ENCODE measurements at regions not wholly inside any gene's neighbourhood (a gene's known extent, or its start where the extent isn't known, plus 50 kb on each side); places are given as distances from the start of the nearest gene placed in this dataset.

DNA sequence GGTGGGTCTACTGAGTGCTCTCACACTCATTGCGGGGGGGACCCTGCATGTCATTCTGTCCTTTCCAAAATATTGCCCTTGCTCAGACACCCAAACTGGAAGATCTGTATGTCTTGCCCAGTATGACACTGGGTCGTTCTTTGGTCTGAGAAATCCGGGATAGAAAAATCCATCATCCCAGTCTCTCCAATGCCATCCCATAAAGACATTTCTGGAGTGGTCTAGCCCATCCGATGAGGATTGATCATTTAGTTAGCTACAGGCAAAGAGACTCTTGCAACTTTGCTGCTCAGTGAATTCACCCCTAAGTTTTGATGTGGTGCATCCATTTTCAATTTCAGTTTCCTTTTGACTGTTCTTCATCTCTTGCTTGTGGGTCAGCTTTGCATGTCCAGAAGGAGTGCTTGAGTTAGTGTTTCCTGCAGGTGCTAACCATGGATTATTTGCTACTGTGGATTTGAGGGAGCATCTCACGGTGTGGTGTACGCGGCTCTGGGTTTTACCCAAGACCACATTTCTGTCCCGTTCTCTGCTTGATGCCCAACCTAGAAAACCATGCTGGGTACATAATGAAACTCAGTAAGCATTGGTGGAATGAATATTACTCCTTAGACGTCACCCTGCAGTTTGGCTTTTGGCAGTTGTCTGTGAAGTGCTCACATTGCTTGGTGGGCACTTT is 247.0 kb upstream of the MKI67 start:
- peaks cover 4% of the 10 kb centered on the region for H3K27me3 Mint-ChIP-seq (ENCODE audit: low read depth)
- H3K4me3 Mint-ChIP-seq: no peak overlapping the region
- no peaks in the 10 kb centered on the region for H3K36me3 Mint-ChIP-seq (ENCODE audit: insufficient read depth)
- H3K9me3 Mint-ChIP-seq: no peaks in the 10 kb centered on the region
- ATAC-seq (peak in 1 of 2 donors; percentile 18), DNase-seq (no peak)
- peaks cover 1% of the 10 kb centered on the region for H3K4me1 Mint-ChIP-seq (ENCODE audit: low read depth)

DNA sequence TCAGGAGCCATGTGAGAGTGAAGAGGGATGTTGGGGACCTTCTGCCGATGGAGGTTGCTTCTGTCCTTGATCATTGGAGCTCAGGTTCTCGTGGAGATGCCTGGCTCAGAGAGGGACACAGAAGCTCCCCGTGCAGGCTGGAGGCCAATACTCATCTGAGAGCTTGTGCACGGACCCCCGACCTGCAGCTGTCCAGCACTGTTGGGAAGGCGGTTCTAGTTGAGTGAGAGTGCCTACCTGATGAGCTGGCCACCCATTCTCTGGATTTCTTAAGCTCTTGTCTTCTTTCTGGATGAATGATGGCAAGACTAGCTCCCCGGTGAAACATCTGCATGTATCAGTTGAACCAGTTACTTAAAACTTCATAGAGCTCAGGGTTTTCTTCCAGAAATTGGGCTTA is 247.6 kb upstream of the MKI67 start:
- no peak overlapping the region for H3K4me3 Mint-ChIP-seq
- H3K9me3 Mint-ChIP-seq: no peaks in the 10 kb centered on the region
- H3K36me3 Mint-ChIP-seq (ENCODE audit: insufficient read depth): no peaks in the 10 kb centered on the region
- no peak for DNase-seq
- H3K27me3 Mint-ChIP-seq (ENCODE audit: low read depth): peaks cover 8% of the 10 kb centered on the region
- peaks cover 1% of the 10 kb centered on the region for H3K4me1 Mint-ChIP-seq (ENCODE audit: low read depth)
- ATAC-seq: no peak

DNA sequence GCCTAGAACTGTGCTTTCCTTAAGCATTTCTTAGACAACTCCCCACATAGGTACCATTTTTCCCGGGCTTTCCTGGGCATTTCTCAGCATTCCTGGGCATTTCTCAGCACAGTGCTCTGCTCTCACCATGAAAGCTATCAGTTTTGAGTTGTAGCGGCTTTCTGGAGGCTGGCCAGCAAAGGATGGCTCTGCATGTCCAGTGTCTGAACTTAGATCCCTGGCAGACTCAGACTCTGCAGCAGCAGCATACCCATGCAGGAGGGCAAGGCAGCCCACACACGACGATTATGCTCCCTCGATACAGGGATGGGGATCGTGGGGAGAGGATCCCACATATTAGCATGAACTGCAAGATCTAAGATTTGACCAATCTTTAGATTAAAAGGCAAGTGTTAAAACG is 248.9 kb upstream of the MKI67 start:
- DNase-seq (no peak), ATAC-seq (no peak)
- H3K4me1 Mint-ChIP-seq (ENCODE audit: low read depth): peaks cover 1% of the 10 kb centered on the region
- no peaks in the 10 kb centered on the region for H3K9me3 Mint-ChIP-seq
- H3K4me3 Mint-ChIP-seq: no peak overlapping the region
- H3K36me3 Mint-ChIP-seq (ENCODE audit: insufficient read depth): no peaks in the 10 kb centered on the region
- H3K27me3 Mint-ChIP-seq (ENCODE audit: low read depth): peaks cover 11% of the 10 kb centered on the region

DNA sequence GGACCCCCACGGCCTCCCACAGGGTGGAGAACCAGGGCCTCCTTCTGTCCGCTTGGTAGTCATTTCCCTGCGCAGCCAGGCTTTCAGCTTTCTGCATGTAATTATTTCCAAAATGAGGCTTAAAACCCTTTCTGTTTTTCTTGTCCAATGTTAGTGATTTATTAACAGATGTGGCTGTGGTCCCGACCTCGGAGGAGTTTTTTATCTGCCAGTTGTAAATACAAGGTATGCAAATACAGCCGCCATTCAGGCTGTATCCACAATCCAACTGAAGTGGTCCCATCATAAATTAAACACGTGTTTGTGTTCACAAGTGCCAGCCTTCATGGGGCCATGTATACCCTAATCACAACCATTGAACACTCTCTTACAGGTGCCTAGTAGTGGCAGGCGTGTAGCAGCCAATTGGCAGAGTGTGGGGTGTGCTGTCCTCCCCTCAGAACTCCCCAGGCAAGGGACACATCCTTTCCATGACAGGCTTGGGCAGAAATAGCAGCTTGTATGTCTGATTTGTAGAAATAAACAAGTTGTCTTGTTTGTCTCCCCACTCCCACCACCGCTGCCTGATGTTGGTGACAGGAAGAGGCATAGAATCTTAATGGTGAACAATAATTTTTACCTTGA is 251.3 kb upstream of the MKI67 start:
- no peak overlapping the region for H3K4me3 Mint-ChIP-seq
- peaks cover 14% of the 10 kb centered on the region for H3K27me3 Mint-ChIP-seq (ENCODE audit: low read depth)
- ATAC-seq (no peak), DNase-seq (no peak)
- no peaks in the 10 kb centered on the region for H3K36me3 Mint-ChIP-seq (ENCODE audit: insufficient read depth)
- peaks cover 1% of the 10 kb centered on the region for H3K4me1 Mint-ChIP-seq (ENCODE audit: low read depth)
- no peaks in the 10 kb centered on the region for H3K9me3 Mint-ChIP-seq

DNA sequence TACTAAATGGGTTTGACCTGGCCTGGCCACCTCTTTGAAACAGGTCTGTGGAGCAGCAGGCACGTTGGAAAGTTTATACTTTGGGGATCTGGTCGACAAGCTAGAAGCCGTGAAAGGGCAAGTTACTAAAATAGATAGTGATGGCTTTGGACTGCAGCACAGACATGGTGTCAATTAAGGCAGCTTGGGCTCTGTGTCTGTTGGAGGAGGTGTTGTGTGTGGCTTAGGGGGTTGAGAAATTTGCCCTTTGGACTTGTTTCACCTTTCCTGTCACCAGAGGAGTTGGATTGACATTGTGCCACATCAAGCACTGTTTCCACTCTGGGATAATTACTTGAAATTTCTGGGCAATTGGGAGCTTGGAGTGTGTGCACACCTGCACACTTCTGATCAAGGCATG is 251.8 kb upstream of the MKI67 start:
- Mint-ChIP-seq H3K9me3 (no peaks in the 10 kb centered on the region), H3K4me1 (ENCODE audit: low read depth) (peaks cover 1% of the 10 kb centered on the region), H3K4me3 (no peak overlapping the region), H3K36me3 (ENCODE audit: insufficient read depth) (no peaks in the 10 kb centered on the region), H3K27me3 (ENCODE audit: low read depth) (peaks cover 14% of the 10 kb centered on the region)
- DNase-seq (no peak), ATAC-seq (no peak)

DNA sequence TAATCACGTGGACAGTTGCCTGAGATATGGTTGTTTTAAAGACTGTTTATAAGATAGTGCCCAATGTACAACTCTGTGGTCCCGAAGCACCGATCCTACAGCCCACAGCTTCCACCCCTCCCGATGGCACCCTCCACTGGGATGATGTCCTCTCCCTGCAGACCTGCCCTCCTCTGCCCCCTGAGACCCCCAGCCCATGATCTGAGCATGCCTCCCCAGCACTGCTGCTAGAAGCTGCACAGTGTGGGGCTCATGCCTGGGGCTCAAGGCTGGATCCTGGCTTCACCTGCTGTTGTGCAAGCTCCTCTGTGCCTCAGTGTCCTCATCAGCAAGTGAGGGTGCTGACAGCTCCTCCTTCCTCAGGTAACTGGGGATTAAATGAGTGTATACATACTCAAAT is 254.7 kb upstream of the MKI67 start:
- no peak for DNase-seq
- H3K4me1 Mint-ChIP-seq (ENCODE audit: low read depth): no peaks in the 10 kb centered on the region
- no peak for ATAC-seq
- H3K36me3 Mint-ChIP-seq (ENCODE audit: insufficient read depth): no peaks in the 10 kb centered on the region
- H3K9me3 Mint-ChIP-seq: no peaks in the 10 kb centered on the region
- peaks cover 14% of the 10 kb centered on the region for H3K27me3 Mint-ChIP-seq (ENCODE audit: low read depth)
- no peak overlapping the region for H3K4me3 Mint-ChIP-seq

DNA sequence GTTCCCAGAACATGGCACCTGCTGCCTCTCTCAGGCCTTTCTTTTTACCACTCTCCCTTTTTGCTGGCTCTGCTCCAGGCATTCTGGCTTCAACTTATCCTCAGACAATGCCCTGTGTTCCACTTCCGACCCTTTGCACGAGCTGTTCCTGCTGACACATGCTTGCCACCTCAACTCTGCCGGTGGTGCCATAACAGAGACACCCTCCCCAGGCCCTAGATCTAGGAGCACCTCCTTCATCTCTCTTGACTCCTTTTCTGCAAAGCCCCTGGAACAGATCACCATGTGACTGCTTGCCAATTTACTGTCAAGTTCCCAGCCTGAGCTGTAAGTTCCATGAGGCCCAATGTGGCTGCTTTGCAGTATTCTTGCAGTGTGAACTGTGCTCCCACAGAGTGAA is 256.0 kb upstream of the MKI67 start:
- no peaks in the 10 kb centered on the region for H3K36me3 Mint-ChIP-seq (ENCODE audit: insufficient read depth)
- no peaks in the 10 kb centered on the region for H3K4me1 Mint-ChIP-seq (ENCODE audit: low read depth)
- no peak overlapping the region for H3K4me3 Mint-ChIP-seq
- DNase-seq: no peak
- H3K27me3 Mint-ChIP-seq (ENCODE audit: low read depth): peaks cover 14% of the 10 kb centered on the region
- no peaks in the 10 kb centered on the region for H3K9me3 Mint-ChIP-seq
- ATAC-seq: no peak

DNA sequence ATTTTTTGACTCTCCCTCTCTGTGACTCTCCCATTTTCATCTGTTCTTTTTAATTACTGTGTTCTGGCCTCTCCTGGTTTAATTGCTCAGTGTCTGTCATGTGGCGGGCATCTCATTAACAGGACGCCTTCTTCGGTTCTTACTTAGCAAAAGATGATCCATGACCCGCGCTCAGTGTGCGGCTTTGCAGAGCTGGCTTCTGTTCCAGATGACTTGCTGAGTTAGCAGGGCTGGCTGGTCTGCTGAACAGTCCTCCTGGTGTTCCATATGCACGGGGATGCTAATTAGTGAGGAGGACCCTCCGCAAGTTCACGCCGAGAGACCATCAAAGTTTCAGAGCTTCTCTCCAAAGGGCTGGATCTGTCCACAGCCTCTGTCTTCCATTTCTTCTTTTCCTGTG is 258.6 kb upstream of the MKI67 start:
- H3K36me3 Mint-ChIP-seq (ENCODE audit: insufficient read depth): no peaks in the 10 kb centered on the region
- DNase-seq (no peak), ATAC-seq (no peak)
- H3K4me1 Mint-ChIP-seq (ENCODE audit: low read depth): no peaks in the 10 kb centered on the region
- peaks cover 12% of the 10 kb centered on the region for H3K27me3 Mint-ChIP-seq (ENCODE audit: low read depth)
- H3K9me3 Mint-ChIP-seq: no peaks in the 10 kb centered on the region
- no peak overlapping the region for H3K4me3 Mint-ChIP-seq

DNA sequence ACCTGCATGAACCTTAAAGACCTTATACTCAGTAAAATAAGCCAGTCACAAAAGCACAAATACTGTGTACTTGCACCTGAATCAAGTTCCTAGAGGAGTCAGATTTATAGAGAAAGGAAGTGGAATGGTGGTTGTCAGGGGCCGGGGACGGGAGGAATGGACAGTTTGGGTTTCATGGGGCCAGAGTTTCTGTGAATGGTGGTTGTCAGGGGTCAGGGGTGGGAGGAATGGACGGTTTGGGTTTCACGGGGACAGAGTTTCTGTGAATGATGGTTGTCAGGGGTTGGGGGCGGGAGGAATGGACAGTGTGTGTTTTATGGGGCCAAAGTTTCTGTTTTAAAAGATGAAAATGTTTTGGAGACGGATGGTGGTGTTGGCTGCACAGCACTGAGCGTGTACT is 260.0 kb upstream of the MKI67 start:
- DNase-seq: no peak
- H3K36me3 Mint-ChIP-seq (ENCODE audit: insufficient read depth): no peaks in the 10 kb centered on the region
- H3K27me3 Mint-ChIP-seq (ENCODE audit: low read depth): peaks cover 13% of the 10 kb centered on the region
- ATAC-seq: no peak
- no peaks in the 10 kb centered on the region for H3K4me1 Mint-ChIP-seq (ENCODE audit: low read depth)
- H3K4me3 Mint-ChIP-seq: no peak overlapping the region
- H3K9me3 Mint-ChIP-seq: no peaks in the 10 kb centered on the region

DNA sequence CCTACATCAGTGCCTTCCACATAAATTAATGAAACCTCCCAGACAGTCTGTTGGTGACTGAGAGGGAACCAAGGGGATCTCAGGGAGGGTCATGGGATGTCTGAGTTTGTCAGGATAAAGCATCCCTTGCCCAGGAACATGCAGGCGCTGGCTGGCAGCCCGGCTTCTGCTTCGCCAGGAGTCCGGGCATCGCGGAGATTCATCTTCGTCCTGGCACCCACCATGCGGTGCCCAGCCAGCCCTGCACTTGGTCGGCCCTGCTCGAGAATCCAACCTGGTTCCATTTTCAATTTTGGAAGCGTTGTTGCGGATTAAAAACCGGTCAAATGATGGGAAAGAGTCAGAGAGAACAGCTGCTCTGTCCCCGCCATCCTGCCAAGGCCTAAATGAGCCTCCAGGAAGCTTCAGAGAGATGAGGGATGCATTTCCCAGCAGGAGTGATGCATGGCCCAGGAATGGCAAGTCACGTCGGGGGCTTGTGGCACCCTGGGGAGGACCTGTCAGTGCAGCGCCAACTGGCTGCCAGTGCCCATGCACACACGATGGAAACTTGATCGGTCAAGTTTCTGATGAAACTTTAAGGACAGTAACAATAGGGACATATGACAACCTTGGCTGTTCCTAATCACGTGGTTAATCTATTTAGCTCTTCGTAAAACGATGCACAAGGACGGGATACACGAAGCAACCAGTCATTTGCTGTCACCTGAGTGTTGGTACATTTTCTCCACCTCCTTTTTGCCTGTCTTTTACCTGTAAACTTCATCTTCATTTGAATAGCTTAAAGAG is 260.8 kb upstream of the MKI67 start:
- H3K27me3 Mint-ChIP-seq (ENCODE audit: low read depth): peaks cover 13% of the 10 kb centered on the region
- no peak for ATAC-seq
- H3K36me3 Mint-ChIP-seq (ENCODE audit: insufficient read depth): no peaks in the 10 kb centered on the region
- no peaks in the 10 kb centered on the region for H3K4me1 Mint-ChIP-seq (ENCODE audit: low read depth)
- no peak overlapping the region for H3K4me3 Mint-ChIP-seq
- no peak for DNase-seq
- no peaks in the 10 kb centered on the region for H3K9me3 Mint-ChIP-seq

DNA sequence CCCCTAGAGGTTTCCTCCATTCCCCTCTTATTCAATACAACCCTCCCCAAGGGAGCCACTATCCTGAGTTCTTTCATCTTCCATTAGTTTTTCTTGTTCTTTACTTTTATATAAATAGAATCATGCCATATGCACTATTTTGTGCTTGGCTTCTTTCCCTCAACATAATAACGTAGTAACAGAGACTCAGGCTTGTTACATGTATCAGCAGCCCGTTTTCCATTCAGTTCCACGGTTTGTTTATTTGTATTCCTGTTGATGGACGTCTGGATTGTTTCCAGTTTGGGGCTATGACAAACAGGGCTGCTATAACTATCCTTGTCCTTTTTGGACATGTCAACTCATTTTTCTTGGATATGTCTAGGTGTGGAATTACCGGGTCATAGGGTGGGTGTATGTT is 264.4 kb upstream of the MKI67 start:
- ATAC-seq (no peak), DNase-seq (no peak)
- no peaks in the 10 kb centered on the region for H3K4me1 Mint-ChIP-seq (ENCODE audit: low read depth)
- no peak overlapping the region for H3K4me3 Mint-ChIP-seq
- H3K9me3 Mint-ChIP-seq: no peaks in the 10 kb centered on the region
- H3K27me3 Mint-ChIP-seq (ENCODE audit: low read depth): peaks cover 13% of the 10 kb centered on the region
- H3K36me3 Mint-ChIP-seq (ENCODE audit: insufficient read depth): no peaks in the 10 kb centered on the region

DNA sequence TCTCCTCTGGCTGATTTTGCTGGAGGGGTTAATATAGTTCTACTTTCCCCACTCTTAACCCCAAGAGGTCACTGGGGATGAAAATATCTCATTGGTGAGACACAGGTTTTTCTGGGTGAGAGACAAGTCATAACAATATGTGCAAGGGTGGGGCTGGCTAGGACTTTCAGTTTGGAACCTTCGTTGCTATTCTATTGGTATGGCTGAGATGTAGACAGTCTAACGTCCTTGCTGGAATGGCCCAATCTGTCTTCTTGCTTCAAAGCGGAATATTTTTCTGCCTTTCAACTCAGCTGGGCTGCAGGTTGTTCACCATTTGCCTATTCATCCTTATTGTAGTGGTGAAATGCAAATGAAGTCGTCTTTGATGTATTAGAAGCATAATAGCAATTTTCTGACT is 267.3 kb upstream of the MKI67 start:
- no peaks in the 10 kb centered on the region for H3K36me3 Mint-ChIP-seq (ENCODE audit: insufficient read depth)
- no peaks in the 10 kb centered on the region for H3K4me1 Mint-ChIP-seq (ENCODE audit: low read depth)
- peaks cover 15% of the 10 kb centered on the region for H3K27me3 Mint-ChIP-seq (ENCODE audit: low read depth)
- H3K4me3 Mint-ChIP-seq: no peak overlapping the region
- ATAC-seq (no peak), DNase-seq (no peak)
- no peaks in the 10 kb centered on the region for H3K9me3 Mint-ChIP-seq

DNA sequence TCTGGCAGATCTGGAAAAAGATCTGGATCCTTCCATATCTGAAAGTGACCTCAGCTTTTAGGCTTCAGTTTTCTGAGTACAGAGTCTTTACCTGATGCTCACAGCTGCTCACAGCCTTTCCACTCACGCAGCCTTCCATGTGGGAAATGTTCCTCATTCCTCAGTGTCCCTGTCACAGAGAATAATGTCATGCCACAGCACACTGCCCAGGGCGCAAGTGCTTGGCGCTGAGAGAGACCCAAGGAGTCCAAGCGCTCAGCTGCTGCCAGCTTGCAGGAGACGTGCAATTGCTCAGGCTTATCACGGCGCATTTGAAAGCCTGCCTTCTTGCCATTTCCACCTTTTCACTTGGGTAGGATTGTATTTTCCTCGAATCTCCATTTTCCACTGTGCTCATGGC is 271.9 kb upstream of the MKI67 start:
- Mint-ChIP-seq H3K4me3 (no peak overlapping the region), H3K27me3 (ENCODE audit: low read depth) (peaks cover 4% of the 10 kb centered on the region)
- ATAC-seq: no peak

DNA sequence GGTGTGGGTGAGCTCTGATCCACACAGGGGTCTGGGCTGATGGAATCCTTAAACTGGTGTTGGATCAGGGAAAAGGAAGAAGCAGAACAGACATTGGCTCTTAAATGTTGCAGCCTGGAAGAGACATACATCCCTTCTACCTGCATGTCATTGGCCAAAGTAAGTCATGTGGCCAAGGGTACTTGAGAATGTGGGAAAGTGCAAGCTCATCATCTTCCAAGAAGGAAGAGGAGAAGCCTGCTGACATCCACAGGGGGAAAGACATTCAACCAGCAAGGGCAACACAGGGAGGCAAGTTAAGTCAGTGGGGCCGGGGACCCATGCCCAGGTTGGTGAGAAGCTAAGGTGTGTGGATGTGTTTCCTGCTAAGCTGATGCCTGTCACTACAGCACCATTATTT is 272.8 kb upstream of the MKI67 start:
- DNase-seq (no peak), ATAC-seq (no peak)
- Mint-ChIP-seq H3K4me3 (no peak overlapping the region), H3K36me3 (ENCODE audit: insufficient read depth) (no peaks in the 10 kb centered on the region), H3K9me3 (peaks cover 5% of the 10 kb centered on the region), H3K4me1 (ENCODE audit: low read depth) (no peaks in the 10 kb centered on the region), H3K27me3 (ENCODE audit: low read depth) (peaks cover 4% of the 10 kb centered on the region)

More for the DNA sequence above, 271.9 kb upstream of the MKI67 start:
- no peak for DNase-seq
- H3K36me3 Mint-ChIP-seq (ENCODE audit: insufficient read depth): no peaks in the 10 kb centered on the region
- no peaks in the 10 kb centered on the region for H3K4me1 Mint-ChIP-seq (ENCODE audit: low read depth)
- H3K9me3 Mint-ChIP-seq: peaks cover 5% of the 10 kb centered on the region

DNA sequence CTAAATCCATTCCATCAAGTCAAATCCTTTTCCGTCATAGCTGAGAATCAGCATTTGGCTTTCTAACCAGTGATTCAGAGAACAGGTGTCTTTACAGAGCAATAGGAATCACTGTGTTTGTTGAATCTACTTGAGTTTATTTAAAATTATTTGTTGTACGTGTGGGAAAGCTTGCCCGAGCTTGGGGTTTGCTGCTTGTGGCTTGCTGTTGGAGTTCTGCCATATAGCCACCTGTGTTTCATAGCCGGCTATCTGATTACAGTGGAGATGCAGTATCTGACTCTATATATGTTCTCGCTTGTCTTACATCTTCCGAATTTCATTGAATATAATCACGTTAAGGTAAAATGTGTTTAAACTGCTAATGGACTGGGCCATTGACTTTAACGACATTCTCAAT is 274.3 kb upstream of the MKI67 start:
- peaks cover 5% of the 10 kb centered on the region for H3K9me3 Mint-ChIP-seq
- peaks cover 5% of the 10 kb centered on the region for H3K27me3 Mint-ChIP-seq (ENCODE audit: low read depth)
- no peaks in the 10 kb centered on the region for H3K36me3 Mint-ChIP-seq (ENCODE audit: insufficient read depth)
- no peak overlapping the region for H3K4me3 Mint-ChIP-seq
- no peak for DNase-seq
- no peaks in the 10 kb centered on the region for H3K4me1 Mint-ChIP-seq (ENCODE audit: low read depth)
- ATAC-seq: no peak
